ENCODE measurements at regions not wholly inside any gene's neighbourhood (a gene's known extent, or its start where the extent isn't known, plus 50 kb on each side); places are given as distances from the start of the nearest gene placed in this dataset.

- no peak overlapping the region for H3K9ac ChIP-seq (replicated peaks; ENCODE audit: extremely low read depth, insufficient read depth, low read length)
- H2AFZ ChIP-seq (ENCODE audit: low read depth, low read length) = no peak overlapping the region
- CTCF ChIA-PET = interaction anchor here (0.9 to 1.1 kb wide), 2 partner anchors 21 to 100 kb away, joined by 3 read pairs; no protein-coding TSS in a partner anchor
- no peaks in the 10 kb centered on the region for H3K36me3 ChIP-seq (ENCODE audit: control insufficient read depth in 2 of 2, extremely low read depth in 1 of 2, insufficient read depth in 2 of 2, low read length in 2 of 2)
- FAIRE-seq = no peak
- H3K4me1 ChIP-seq (ENCODE audit: control insufficient read depth, extremely low read depth, insufficient read depth, low read length) = no peaks in the 10 kb centered on the region
- no peak overlapping the region for H3K4me3 ChIP-seq (replicated peaks in 1 of 3; ENCODE audit: insufficient read depth in 1 of 3, low read depth in 1 of 3, low read length in 3 of 3)
- H4K20me1 ChIP-seq (replicated peaks; ENCODE audit: control insufficient read depth, extremely low read depth, insufficient read depth, low read length) = no peaks in the 10 kb centered on the region
- H3K4me2 ChIP-seq (ENCODE audit: insufficient read depth, low read length) = no peak overlapping the region
- no peaks in the 10 kb centered on the region for H3K79me2 ChIP-seq (ENCODE audit: control insufficient read depth, insufficient read depth, low read length)
- no peak for TF ChIP-seq MAX (IDR thresholded peaks at IDR 0.05; ENCODE audit: insufficient read depth, insufficient read length)
- no peak for TF ChIP-seq EZH2 (IDR thresholded peaks at IDR 0.05; ENCODE audit: borderline replicate concordance, low read depth, low read length, severe bottlenecking)
- TF ChIP-seq MYC (IDR thresholded peaks at IDR 0.05; ENCODE audit: low read depth, low read length) = no peak
- no peak for TF ChIP-seq GATA2 (IDR thresholded peaks at IDR 0.05; ENCODE audit: insufficient read depth, insufficient read length, low read depth, low read length)
- no peak for TF ChIP-seq CTCF (IDR thresholded peaks at IDR 0.05; ENCODE audit: extremely low read depth in 1 of 2, insufficient read depth in 1 of 2, low read depth in 1 of 2, low read length in 2 of 2)
- TF ChIP-seq POLR2A (IDR thresholded peaks at IDR 0.05; ENCODE audit: low read depth, low read length) = no peak
- TF ChIP-seq JUN (IDR thresholded peaks at IDR 0.05; ENCODE audit: borderline replicate concordance, insufficient read depth, insufficient read length, low read depth) = no peak
- no peak for TF ChIP-seq FOS (IDR thresholded peaks at IDR 0.05; ENCODE audit: borderline replicate concordance, insufficient read depth, low read length)
- TF ChIP-seq POLR2AphosphoS5 (IDR thresholded peaks at IDR 0.05; ENCODE audit: insufficient read depth, low read depth, low read length) = no peak
- H3K9me3 ChIP-seq (replicated peaks; ENCODE audit: control insufficient read depth, insufficient read depth, low read length) = no peaks in the 10 kb centered on the region
- POLR2A ChIA-PET = no interaction called here
- H3K9me1 ChIP-seq (replicated peaks; ENCODE audit: control insufficient read depth, extremely low read depth, insufficient read depth, low read length) = no peaks in the 10 kb centered on the region
- BruUV-seq (replicated peaks) = no TSS peak
- dilution Hi-C loops (cut with MboI; ENCODE audit: extremely low pct_ligation_motif_present, low sequenced_read_pairs) = no loop called here
- no peaks in the 10 kb centered on the region for H3K27me3 ChIP-seq (ENCODE audit: control insufficient read depth in 2 of 2, insufficient read depth in 2 of 2, low read length in 2 of 2)
- DNase-seq (ENCODE audit: low read depth, low spot score) = no peak
- no peak overlapping the region for H3K27ac ChIP-seq (ENCODE audit: insufficient read depth, low read depth, low read length)
- intact Hi-C loops (cut with micrococcal nuclease) = no loop called here
Observed at GRCh38 chr5:107147589-107147988, 523.1 kb downstream of the EFNA5 start.

Measured in endothelial cell of umbilical vein (primary cell).